Activated naive CD8-positive, alpha-beta T cell treated with anti-CD3 and anti-CD28 coated beads, Interleukin-2, amount 50 U/mL, for 16 hours (primary cell): ENCODE measurements at regions not wholly inside any gene's neighbourhood (a gene's known extent, or its start where the extent isn't known, plus 50 kb on each side); places are given as distances from the start of the nearest gene placed in this dataset.

Experiments used
- DNase-seq: peaks from one replicate; pipeline ENCODE4 v3.0.0-alpha.2; 2020; ENCODE audit warnings: low read depth, low spot score

DNA sequence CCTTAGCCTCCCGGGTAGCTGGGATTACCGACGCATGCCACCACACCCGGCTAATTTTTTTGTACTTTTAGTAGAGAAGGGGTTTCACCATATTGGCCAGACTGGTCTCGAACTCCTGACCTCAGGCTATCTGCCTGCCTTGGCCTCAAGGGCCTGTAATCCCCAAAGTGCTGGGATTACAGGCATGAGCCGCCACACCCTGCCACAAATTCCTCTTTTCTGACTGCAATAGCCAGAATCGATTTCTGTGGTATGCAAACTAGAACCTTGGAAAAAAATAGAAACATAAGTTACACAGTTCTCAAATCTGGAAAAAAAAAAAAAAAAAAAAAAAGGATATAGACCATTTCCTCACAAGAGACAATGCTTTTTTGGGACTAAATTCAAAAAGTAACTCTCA is 184.6 kb upstream of the EGLN3 start:
- DNase-seq = no peak

DNA sequence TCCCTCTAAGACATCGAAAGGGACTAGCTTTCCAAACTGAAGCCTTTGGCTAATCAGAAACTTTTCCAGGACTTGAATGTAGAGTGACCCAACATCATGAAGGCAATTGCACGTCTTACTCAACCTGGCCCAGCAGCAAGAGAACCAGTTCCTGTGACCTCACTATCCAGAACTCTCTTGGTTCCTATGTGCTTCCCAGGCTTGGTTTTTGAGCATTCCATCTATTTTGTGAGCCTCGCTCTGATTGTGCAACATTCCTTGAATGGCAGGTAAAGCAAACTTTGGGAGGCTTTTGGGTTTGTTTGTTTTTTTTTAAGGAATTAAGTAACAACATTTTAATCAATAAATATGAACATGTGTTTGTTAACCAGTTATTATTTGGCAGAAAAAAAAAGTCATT is 183.6 kb upstream of the EGLN3 start:
- DNase-seq = no peak

GRCh38 chr14:34129927-34130552 is 179.2 kb upstream of the EGLN3 start:
- DNase-seq = no peak

DNA sequence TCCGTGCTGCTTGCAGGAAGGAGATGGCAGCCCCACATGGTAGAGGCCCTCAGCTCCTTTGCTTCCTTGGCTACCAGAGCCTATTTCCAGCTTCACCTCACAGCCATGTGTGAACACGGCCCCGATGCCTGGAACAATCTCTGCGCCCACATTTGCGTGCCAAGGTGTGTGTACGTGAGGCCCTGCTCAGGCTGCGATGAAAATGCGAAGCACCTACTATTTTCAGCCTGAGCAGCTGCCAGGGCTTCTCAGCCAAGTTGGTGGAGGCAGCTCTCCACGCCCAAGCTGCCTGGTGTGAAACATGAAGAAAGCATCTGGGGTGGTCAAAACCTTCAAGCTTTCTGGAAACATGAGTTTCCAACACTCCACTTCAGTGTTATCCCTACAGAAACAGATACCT is 177.8 kb upstream of the EGLN3 start:
- no peak for DNase-seq

- no peak for DNase-seq
These were observed 175.7 kb upstream of the EGLN3 start for GRCh38 chr14:34126586-34126985.

GRCh38 chr14:34124585-34124984 is 173.7 kb upstream of the EGLN3 start:
- no peak for DNase-seq

- DNase-seq = no peak
These were observed 171.8 kb upstream of the EGLN3 start for GRCh38 chr14:34122650-34123049.

GRCh38 chr14:34122081-34122480 is 171.2 kb upstream of the EGLN3 start:
- DNase-seq = no peak

- DNase-seq = no peak
These were observed 169.5 kb upstream of the EGLN3 start for GRCh38 chr14:34120185-34120977.

DNA sequence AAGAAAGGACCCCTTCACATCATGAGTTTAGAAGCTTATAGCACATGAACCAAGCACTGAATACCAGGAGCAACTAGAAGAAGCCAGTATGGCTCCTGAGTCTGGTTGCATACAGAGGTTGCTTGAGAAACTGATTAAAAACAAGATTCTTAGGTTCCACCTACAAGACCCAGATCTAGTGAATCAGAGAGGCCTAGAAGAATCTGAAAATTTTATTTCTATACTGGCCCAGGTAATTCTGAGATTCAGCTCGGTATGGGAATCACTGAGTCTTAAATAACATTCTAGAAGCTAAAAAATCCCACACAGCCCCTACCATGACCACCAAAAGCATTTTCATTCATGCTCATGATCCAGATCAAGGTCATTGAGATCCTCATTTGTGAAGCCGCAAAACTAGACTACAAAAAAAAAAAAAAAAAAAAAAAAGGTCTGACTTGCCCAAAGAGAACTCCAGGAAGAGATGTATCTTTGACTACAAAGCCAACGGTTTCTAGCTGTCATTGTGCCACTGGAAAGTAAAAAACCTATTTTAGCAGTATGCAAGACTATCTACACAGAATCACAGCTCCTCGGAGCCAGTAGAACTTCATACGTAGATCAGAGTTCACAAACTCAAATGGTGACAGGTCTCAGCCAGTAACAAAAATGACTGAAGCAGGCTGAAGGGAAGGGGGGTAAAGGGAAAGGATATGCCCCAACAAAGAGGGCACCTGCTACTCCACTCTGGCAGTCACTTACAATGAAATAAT is 168.4 kb upstream of the EGLN3 start:
- DNase-seq = no peak

GRCh38 chr14:34113991-34114390 is 163.1 kb upstream of the EGLN3 start:
- DNase-seq = no peak

GRCh38 chr14:34113005-34113511 is 162.2 kb upstream of the EGLN3 start:
- no peak for DNase-seq

- no peak for DNase-seq
These were observed 161.1 kb upstream of the EGLN3 start for GRCh38 chr14:34111953-34112352.

DNA sequence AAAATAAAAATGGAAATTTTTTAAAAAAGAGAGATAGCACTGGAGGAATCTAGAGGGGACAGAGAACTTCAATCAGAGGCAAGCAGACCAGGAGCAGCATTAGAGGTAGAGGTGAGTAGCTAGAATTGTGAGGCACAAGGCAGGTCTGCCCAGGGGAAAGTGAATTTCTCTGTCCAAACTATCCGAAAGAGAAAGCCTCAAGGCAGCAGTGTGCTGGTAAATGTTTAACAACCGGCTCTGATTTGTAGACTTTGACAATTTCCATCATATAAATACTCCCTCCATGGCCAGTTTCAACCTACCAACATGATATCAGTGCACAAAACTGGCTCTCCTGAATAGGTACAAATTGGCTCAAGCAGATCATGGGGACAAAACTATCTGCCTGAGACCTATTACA is 160.6 kb upstream of the EGLN3 start:
- no peak for DNase-seq

- no peak for DNase-seq
These were observed 159.7 kb upstream of the EGLN3 start for GRCh38 chr14:34110531-34110930.

GRCh38 chr14:34107441-34107840 is 156.6 kb upstream of the EGLN3 start:
- DNase-seq = no peak

DNA sequence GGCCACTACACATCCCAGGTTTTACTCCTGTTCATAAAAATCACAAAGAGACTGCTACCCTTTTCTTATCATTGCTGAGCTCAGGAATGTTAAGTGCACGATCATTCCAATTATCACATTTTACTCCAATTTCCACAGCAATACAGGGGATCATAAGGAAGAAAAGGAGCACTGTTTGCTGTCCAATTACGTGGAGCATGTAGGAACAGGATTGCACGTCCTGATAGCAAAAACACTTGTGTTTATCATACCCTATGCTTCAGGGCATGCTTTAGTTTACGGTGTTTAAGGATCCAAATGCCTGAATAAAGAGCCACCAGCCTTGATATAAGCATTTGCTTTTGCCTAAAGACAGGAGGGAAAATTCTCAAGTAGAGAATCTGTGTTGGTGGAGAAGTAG is 155.4 kb upstream of the EGLN3 start:
- DNase-seq = no peak

DNA sequence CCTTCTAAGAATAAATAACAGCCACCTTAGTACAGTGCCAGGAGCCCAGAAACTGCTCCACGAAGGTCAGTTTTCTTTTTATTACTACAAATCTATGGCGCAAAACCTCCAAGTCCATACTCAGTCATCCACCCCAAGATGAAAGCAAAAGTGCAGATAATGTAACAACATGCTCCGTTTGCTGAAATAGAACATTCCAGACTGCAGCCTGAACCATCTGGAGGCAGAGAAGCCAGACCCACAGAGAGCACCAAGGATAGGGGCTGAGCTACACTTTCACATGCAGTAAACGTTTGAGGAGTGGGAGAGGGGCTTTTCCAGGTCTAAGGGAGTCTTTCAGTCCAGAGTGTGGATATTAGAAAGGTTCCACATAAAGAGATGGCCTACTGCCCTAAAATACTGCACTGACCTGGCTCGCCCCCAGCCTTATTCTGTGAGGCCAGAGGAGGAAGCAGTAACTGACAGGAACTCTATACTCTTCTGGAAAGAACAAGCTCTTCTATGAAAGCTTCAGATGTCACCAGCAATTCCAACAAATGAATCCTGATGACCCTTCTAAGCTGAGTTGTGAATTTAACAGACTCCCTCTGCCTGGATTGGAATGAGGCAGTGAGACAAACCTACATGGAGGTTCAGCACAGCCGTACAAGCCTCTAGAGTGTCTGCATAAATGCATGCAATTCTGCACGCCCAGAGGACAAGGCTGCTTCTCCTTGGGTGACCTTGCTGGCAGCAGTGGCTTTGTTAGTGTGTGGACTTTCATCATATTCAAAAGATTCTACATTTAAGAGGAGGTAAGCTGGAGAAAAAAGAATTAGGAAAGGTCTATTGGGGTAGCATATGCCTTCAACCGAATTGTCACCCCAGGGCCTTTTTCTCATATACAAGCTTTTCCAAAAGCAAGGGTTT is 153.9 kb upstream of the EGLN3 start:
- DNase-seq = no peak

DNA sequence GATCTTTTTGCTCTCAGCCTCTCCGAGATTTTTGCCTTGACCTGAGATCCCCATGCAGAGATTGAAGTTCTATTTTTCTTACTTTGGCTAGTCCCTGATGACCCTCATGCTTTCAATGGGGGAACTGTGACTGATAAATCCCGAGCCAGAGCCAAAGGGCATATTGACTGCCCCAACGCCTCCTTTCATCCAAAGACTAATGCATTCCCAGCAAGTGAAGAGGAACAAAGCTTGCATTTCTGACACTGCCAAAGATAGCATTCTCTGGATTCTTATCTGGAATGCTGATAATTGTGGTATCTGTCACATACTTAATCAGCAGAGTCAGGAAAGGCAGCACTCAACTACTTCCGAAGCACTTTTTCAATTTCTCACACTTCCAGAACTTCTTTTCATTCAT is 152.3 kb upstream of the EGLN3 start:
- no peak for DNase-seq

DNA sequence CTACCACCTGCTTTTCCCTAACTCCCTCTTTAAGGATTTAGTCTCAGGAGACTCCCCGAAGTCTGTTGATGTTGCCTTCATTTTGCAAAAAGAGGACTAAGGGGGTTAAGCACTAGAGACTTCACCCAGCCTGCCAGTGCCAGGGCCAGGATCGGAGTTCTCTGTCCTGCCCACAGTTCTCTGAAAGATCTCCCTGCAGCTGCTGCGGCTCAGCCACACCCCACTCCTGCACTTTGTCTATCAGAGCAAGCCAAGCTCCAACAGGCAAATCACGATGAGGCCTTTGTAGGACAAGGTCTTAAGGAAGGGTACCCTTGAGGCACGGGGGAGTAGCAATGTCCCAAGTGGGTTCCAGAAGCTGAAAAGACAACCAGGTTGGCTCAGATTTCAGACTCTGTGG is 148.8 kb upstream of the EGLN3 start:
- DNase-seq = no peak

GRCh38 chr14:34098985-34099349 is 148.1 kb upstream of the EGLN3 start:
- no peak for DNase-seq
